ENCODE measurements at regions not wholly inside any gene's neighbourhood (a gene's known extent, or its start where the extent isn't known, plus 50 kb on each side); places are given as distances from the start of the nearest gene placed in this dataset.
"Not testable (repeated sequence)": the region's sequence is repeated elsewhere in the genome, so short reads cannot be mapped to it uniquely, and the experiment has no call there.

GRCh38 chr4:152054731-152055130 lies 293.9 kb upstream of the GATB start:
- peaks cover 6% of the 10 kb centered on the region for H3K27me3 Mint-ChIP-seq
- peaks cover 10% of the 10 kb centered on the region for H3K9me3 Mint-ChIP-seq (ENCODE audit: low read depth)
- DNase-seq, result no peak
- H3K27ac Mint-ChIP-seq, result no peak overlapping the region
- peaks cover 14% of the 10 kb centered on the region for H3K4me1 Mint-ChIP-seq
- CTCF ChIA-PET, result no interaction called here
- peaks cover 11% of the 10 kb centered on the region for H3K36me3 Mint-ChIP-seq
- no peak for ATAC-seq
- no peak overlapping the region for H3K4me3 Mint-ChIP-seq

GRCh38 chr4:152052451-152053057 lies 291.7 kb upstream of the GATB start:
- DNase-seq (no peak), ATAC-seq (no peak)
- Mint-ChIP-seq H3K27me3 (peaks cover 3% of the 10 kb centered on the region), H3K36me3 (peaks cover 9% of the 10 kb centered on the region), H3K4me3 (no peak overlapping the region), H3K27ac (no peak overlapping the region), H3K9me3 (ENCODE audit: low read depth) (peaks cover 8% of the 10 kb centered on the region), H3K4me1 (peaks cover 14% of the 10 kb centered on the region)
- CTCF ChIA-PET, result no interaction called here

DNA sequence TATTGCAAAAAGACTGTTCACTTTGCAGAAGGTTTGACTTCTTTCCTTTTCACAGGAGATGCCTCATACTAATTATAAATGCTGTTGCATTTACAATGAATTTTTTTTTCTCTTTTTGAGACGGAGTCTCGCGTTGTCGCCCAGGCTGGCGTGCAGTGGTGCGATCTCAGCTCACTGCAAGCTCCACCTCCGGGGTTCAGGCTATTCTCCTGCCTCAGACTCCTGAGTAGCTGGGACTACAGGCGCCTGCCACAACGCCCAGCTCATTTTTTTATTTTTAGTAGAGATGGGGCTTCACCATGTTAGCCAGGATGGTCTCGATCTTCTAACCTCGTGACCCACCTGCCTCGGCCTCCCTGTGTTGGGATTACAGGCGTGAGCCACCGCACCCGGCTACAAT lies 290.5 kb upstream of the GATB start:
- H3K36me3 Mint-ChIP-seq; H3K9me3 Mint-ChIP-seq (ENCODE audit: low read depth); H3K27ac Mint-ChIP-seq; DNase-seq; H3K27me3 Mint-ChIP-seq; ATAC-seq; H3K4me3 Mint-ChIP-seq: not testable (repeated sequence)
- H3K4me1 Mint-ChIP-seq, result peaks cover 14% of the 10 kb centered on the region
- CTCF ChIA-PET, result interaction anchor here (1.3 kb wide), 1 partner anchor 10 kb away, joined by 4 read pairs; no protein-coding TSS in a partner anchor

DNA sequence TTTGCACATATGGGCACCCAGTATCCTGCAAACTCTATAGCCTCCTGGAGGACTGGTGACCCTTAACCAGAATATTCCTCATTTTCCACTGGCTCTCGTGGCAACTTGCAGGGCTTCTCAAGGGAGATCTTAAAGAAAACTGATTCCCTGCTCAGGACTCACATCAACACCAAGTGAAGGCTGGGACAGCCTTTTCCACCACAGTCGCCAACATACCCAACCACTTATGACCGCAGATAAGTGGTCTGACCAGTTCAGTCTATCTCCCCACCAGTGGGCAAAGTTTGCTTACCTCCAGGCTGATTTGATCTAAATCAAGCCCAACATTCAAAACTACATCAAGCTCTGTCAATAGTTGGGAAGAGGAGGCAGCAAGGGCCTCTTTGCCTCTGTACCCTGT lies 289.3 kb upstream of the GATB start:
- H3K4me1 Mint-ChIP-seq, result peaks cover 14% of the 10 kb centered on the region
- CTCF ChIA-PET, result no interaction called here
- DNase-seq (no peak), ATAC-seq (no peak)
- H3K36me3 Mint-ChIP-seq, result peaks cover 3% of the 10 kb centered on the region
- no peak overlapping the region for H3K4me3 Mint-ChIP-seq
- H3K27ac Mint-ChIP-seq, result no peak overlapping the region
- H3K27me3 Mint-ChIP-seq, result no peaks in the 10 kb centered on the region
- H3K9me3 Mint-ChIP-seq (ENCODE audit: low read depth), result no peaks in the 10 kb centered on the region

- no peak overlapping the region for H3K27ac Mint-ChIP-seq
These were observed 286.6 kb upstream of the GATB start for GRCh38 chr4:152047451-152047850.

GRCh38 chr4:152045807-152046571 lies 285.2 kb upstream of the GATB start:
- Mint-ChIP-seq H3K4me3 (no peak overlapping the region), H3K4me1 (no peaks in the 10 kb centered on the region), H3K9me3 (ENCODE audit: low read depth) (peaks cover 9% of the 10 kb centered on the region), H3K36me3 (peaks cover 8% of the 10 kb centered on the region), H3K27me3 (peaks cover 4% of the 10 kb centered on the region), H3K27ac (no peak overlapping the region)
- no peak for ATAC-seq
- no peak for DNase-seq
- CTCF ChIA-PET, result interaction anchor here (0.6 kb wide), 1 partner anchor 128 kb away, joined by 3 read pairs; no protein-coding TSS in a partner anchor

More at GRCh38 chr4:152047451-152047850, 286.6 kb upstream of the GATB start:
- CTCF ChIA-PET, result interaction anchor here (1.4 kb wide), 1 partner anchor 13 kb away, joined by 3 read pairs; no protein-coding TSS in a partner anchor
- Mint-ChIP-seq H3K9me3 (ENCODE audit: low read depth) (peaks cover 9% of the 10 kb centered on the region), H3K36me3 (peaks cover 9% of the 10 kb centered on the region), H3K4me1 (peaks cover 5% of the 10 kb centered on the region), H3K27me3 (peaks cover 4% of the 10 kb centered on the region), H3K4me3 (no peak overlapping the region)
- DNase-seq (no peak), ATAC-seq (no peak)

DNA sequence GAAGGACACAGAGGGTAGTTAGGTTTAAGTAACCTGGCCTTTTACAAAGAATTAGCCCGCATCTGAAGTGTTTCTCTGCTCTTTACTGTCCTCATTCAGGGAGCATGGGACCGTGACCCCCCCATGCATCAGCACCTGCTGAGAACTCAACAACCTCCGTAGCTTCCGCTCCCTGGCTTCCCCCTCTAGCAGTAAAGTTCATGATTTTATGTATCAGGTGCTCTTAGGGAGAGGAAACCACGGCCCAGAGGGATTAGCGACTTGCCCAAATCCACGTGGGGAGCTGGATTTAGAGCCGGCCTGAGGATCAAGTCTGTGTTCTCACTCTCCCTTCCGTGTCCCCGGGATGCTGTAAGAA lies 284.6 kb upstream of the GATB start:
- peaks cover 4% of the 10 kb centered on the region for H3K27me3 Mint-ChIP-seq
- CTCF ChIA-PET, result no interaction called here
- DNase-seq, result no peak
- H3K4me1 Mint-ChIP-seq, result no peaks in the 10 kb centered on the region
- peaks cover 9% of the 10 kb centered on the region for H3K9me3 Mint-ChIP-seq (ENCODE audit: low read depth)
- H3K36me3 Mint-ChIP-seq, result peaks cover 8% of the 10 kb centered on the region
- no peak for ATAC-seq
- H3K4me3 Mint-ChIP-seq, result no peak overlapping the region
- H3K27ac Mint-ChIP-seq, result no peak overlapping the region

- Mint-ChIP-seq H3K36me3 (peaks cover 8% of the 10 kb centered on the region), H3K4me3 (no peak overlapping the region), H3K27ac (no peak overlapping the region), H3K9me3 (ENCODE audit: low read depth) (peaks cover 9% of the 10 kb centered on the region), H3K4me1 (no peaks in the 10 kb centered on the region), H3K27me3 (peaks cover 4% of the 10 kb centered on the region)
- CTCF ChIA-PET, result no interaction called here
- no peak for ATAC-seq
- DNase-seq, result no peak
These were observed 283.7 kb upstream of the GATB start for GRCh38 chr4:152044331-152045036.

DNA sequence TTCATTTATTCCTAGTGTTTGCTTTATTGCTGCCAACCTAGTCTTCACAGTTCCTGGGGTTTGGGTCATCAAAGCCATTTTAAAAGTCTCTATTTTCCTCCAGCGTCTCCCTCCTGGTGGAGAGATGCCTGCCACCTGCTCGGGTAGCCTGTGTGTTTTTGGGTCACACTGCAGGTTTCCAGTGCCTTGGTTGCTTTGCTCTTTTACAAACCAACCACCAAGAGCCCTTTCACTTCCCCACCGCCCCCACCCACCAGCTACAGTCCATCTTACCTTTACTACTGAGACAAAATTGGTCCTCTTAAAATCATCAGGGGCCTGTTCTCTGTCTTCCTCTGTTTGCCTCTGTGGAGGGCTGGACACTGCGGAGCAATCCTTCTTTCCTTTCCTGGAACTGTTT lies 280.5 kb upstream of the GATB start:
- Mint-ChIP-seq H3K4me1 (no peaks in the 10 kb centered on the region), H3K27me3 (peaks cover 4% of the 10 kb centered on the region)

DNA sequence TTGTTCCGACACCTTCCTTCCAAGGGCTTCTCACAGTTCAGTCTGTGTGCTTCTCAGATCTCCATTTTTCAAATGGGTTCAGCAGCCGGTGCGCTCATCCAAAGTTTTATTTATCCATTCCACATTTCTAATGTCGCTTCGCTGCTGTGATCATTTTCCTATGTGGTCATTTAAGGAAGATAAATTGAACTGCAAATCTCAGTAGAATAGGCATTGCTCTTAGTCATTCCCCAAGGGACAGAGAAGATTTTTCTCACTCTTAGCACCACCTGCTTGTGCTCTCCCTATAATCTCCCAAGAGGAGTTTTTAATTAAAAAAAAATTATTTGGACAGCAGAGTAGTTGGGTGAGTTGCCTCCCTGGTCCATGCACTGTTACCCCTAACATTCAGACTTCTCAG lies 278.9 kb upstream of the GATB start:
- Mint-ChIP-seq H3K36me3 (peaks cover 8% of the 10 kb centered on the region), H3K27me3 (peaks cover 4% of the 10 kb centered on the region), H3K9me3 (ENCODE audit: low read depth) (peaks cover 11% of the 10 kb centered on the region), H3K27ac (no peak overlapping the region), H3K4me1 (no peaks in the 10 kb centered on the region), H3K4me3 (no peak overlapping the region)
- CTCF ChIA-PET, result no interaction called here
- ATAC-seq (no peak), DNase-seq (no peak)

More for the DNA sequence above, 280.5 kb upstream of the GATB start:
- Mint-ChIP-seq H3K27ac (no peak overlapping the region), H3K9me3 (ENCODE audit: low read depth) (peaks cover 11% of the 10 kb centered on the region), H3K4me3 (no peak overlapping the region), H3K36me3 (peaks cover 8% of the 10 kb centered on the region)
- no peak for ATAC-seq
- CTCF ChIA-PET, result interaction anchor here (1.3 kb wide), 1 partner anchor 10 kb away, joined by 4 read pairs; no protein-coding TSS in a partner anchor
- DNase-seq, result no peak

DNA sequence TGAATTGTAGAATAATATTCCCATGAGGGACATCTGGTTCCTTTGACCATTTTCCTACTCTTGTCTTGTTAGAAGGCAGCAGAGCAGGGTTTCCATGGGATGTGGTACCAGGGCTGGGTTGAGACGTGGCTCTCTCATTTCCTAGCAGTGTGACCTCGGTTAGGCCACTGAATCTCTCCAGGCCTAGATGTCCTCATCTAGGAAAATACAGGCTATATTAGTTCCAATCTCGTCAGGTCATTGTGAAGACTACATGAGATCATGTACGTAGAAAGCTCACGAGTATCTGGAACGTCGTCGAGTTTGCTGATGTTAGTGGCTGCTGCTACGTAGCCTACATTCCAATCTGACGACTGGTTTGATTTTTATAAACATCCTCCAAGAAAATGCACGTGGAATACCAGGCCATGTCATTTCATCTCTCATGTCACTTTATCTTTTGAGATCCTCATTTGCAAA lies 278.2 kb upstream of the GATB start:
- H3K36me3 Mint-ChIP-seq, result peaks cover 6% of the 10 kb centered on the region
- H3K9me3 Mint-ChIP-seq (ENCODE audit: low read depth), result peaks cover 11% of the 10 kb centered on the region
- no peak overlapping the region for H3K27ac Mint-ChIP-seq
- CTCF ChIA-PET, result no interaction called here
- DNase-seq (no peak), ATAC-seq (no peak)
- H3K4me1 Mint-ChIP-seq, result no peaks in the 10 kb centered on the region
- H3K27me3 Mint-ChIP-seq, result peaks cover 4% of the 10 kb centered on the region
- H3K4me3 Mint-ChIP-seq, result no peak overlapping the region

- Mint-ChIP-seq H3K4me1 (no peaks in the 10 kb centered on the region), H3K27me3 (peaks cover 4% of the 10 kb centered on the region), H3K9me3 (ENCODE audit: low read depth) (peaks cover 7% of the 10 kb centered on the region), H3K36me3 (peaks cover 4% of the 10 kb centered on the region), H3K27ac (no peak overlapping the region), H3K4me3 (no peak overlapping the region)
- DNase-seq, result no peak
- CTCF ChIA-PET, result no interaction called here
- ATAC-seq, result no peak
These were observed 277.4 kb upstream of the GATB start for GRCh38 chr4:152038238-152038637.

DNA sequence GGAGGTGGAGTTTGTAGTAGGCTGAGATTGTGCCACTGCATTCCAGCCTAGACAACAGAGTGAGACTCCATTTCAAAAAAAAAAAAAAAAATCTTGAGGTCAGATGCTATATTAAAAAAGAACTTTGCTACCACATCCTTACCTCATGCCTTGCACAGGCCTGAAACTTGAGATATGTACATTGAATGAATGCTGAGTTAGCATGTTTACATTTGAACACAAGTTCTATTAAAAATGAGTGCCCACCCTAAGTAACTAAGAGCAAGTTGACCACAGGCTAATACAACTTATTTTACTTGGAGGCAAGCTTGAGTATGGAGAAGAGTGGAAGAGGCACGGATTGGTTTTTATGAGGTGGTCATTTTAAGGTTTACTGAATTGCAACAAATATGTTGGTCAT lies 276.6 kb upstream of the GATB start:
- no peak for ATAC-seq
- CTCF ChIA-PET, result no interaction called here
- no peak overlapping the region for H3K27ac Mint-ChIP-seq
- H3K4me3 Mint-ChIP-seq, result no peak overlapping the region
- peaks cover 2% of the 10 kb centered on the region for H3K9me3 Mint-ChIP-seq (ENCODE audit: low read depth)
- H3K27me3 Mint-ChIP-seq, result no peaks in the 10 kb centered on the region
- no peaks in the 10 kb centered on the region for H3K4me1 Mint-ChIP-seq
- no peak for DNase-seq
- H3K36me3 Mint-ChIP-seq, result no peaks in the 10 kb centered on the region

GRCh38 chr4:152033621-152034020 lies 272.8 kb upstream of the GATB start:
- ATAC-seq (no peak), DNase-seq (no peak)
- no peaks in the 10 kb centered on the region for H3K4me1 Mint-ChIP-seq
- H3K36me3 Mint-ChIP-seq, result no peaks in the 10 kb centered on the region
- no peak overlapping the region for H3K27ac Mint-ChIP-seq
- peaks cover 2% of the 10 kb centered on the region for H3K9me3 Mint-ChIP-seq (ENCODE audit: low read depth)
- no peak overlapping the region for H3K4me3 Mint-ChIP-seq
- no peaks in the 10 kb centered on the region for H3K27me3 Mint-ChIP-seq
- CTCF ChIA-PET, result no interaction called here

Data from activated CD8-positive, alpha-beta memory T cell treated with anti-CD3 and anti-CD28 coated beads, Interleukin-2, amount 10 ng/mL, durations not matched to agents 7 days and 5 days (primary cell).